Inferior parietal cortex (tissue), 1 donor: ENCODE measurements at regions not wholly inside any gene's neighbourhood (a gene's known extent, or its start where the extent isn't known, plus 50 kb on each side); places are given as distances from the start of the nearest gene placed in this dataset.
"Not testable (repeated sequence)": the region's sequence is repeated elsewhere in the genome, so short reads cannot be mapped to it uniquely, and the experiment has no call there.

Experiments
- DNase-seq: peaks from one replicate; pipeline ENCODE4 v3.0.0-alpha.2; 2016; ENCODE audit errors: extremely low spot score

DNA sequence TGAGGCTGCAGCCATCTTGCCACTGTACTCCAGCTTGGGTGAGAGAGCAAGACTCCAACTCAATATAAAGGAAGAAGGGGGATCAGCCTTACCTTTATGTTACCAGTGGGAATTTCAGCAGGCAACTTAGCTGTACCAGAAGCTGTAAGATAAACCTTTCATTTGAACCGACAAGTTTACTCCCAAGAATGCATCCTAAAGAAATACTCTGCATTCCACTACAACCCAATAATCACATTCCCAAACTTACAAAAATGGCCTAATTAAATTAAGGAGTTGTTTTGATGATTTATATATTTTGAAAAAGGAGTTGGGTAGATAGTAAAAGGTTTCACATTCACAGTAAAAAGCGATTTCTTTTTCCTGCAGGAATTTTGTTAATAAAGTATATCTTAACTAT, 241.4 kb downstream of the TTC8 start:
- DNase-seq, result no peak

DNA sequence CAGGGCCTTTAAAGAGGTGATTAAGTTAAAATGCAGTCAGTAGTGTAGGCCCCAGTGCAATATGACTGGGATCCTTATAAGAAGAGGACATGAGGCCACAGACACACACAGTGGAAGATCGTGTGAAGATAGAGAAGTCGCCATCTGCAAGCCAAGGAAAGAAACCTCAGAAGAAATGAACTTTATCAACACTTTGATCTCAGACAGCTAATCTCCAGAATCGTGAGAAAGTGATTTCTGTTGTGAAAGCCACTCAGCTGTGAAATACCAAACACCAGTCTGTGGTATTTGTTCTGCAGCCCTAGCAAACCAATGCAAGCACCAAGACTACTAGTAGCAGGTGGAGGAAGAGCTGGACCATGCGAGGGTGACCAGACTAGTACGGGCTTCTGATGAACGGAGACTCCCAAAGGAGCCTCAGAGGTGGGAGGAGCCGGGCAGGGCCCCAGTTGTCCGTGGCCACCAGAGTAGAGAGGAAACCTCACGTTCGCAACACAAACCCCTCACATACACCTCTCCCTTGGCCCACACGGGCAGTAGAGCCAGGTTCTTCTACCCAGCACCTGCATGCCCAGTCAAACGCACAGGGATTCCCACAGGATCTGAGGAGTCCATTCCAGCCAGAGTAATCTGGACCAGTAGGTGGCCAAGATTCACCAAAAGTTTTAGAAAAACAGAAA, 243.0 kb downstream of the TTC8 start:
- DNase-seq, result no peak

DNA sequence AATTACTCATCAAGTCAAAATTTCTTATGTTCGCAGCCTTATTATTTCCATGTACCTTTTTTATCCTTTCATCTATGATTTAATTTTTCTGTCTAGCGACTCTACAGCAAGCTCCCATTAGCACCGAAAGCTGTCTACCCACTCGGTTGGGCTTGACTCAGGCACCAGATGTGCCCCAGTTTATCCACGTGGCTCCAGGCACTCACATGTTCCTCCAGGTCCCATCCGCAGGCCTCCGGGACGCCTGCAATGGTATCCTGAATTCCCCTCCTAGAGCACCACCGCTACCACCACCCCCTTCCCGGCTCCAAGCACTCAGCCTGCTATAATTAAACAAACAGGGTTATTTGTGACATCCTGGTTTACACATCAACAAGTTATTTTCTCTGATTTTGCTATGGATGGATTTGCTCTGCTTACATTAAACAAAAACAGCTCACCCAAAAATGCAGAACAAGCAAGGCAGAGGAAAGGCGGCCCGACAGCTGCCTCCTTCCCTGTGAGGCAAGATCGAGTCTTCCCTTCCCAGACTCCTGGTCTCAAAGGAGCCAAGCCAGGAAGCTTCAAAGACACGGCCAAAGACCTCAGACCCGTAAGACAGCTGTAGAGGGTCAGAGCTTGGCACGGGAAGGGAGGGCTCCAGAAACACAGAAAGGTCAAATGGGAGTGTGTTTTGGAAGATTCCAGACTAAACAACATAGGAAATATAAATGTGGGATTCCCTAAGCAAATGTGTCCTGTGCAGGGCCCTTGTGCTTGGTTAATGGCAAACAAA, 253.8 kb downstream of the TTC8 start:
- DNase-seq, result peak; percentile 51

DNA sequence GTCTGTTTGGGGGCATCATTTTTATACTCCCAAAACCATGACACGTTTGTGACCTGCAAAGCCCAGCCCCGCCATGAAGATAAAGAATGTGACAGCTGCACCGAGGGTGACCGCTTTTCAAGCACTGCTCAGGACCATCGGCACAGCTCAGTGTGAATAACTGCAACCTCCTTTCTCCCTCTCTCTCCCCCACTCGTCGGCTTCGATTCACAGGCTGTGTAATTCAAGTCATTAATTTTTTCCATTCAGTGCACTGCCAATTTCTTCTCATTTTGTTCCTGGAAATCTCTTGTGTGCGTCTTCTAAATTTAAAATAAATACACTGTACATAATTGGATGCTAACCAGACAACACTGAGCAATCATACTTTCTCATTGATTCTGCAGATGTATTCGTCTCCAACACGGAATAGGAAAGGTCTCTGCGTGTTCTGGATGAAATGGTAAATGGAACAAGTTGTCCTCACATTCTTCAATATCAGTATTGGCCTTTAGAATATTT, 260.8 kb downstream of the TTC8 start:
- DNase-seq, result peak; percentile 2

DNA sequence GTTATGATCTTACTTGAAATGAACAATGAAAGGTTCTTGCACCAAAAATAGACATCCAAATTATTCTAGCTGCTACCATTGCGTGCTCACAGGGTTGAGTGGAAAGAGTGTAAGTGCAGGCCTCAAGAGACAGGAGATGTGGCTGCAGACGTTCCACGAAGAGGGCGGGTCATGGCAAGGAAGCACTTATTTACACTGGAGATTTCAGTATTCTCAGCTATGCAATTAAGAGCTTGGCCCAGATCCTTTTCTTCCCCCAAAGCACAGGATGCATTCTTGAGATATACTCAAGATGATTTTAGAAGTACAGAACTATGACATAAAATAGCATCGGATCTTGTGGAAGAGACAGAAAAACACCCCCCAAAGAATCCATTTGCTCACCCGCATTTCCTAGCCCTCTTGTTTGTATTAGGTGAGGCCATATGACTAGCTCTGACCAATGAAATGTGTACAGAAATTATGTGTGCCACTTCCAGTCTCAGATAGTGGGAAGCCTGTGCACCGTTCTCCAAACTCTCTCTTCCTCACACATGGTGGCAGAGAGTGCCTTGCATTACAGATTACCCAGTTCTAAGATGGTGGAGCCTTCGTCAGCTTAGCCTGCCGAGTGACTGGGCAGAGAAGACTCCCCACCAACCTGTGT, 261.4 kb downstream of the TTC8 start:
- no peak for DNase-seq

DNA sequence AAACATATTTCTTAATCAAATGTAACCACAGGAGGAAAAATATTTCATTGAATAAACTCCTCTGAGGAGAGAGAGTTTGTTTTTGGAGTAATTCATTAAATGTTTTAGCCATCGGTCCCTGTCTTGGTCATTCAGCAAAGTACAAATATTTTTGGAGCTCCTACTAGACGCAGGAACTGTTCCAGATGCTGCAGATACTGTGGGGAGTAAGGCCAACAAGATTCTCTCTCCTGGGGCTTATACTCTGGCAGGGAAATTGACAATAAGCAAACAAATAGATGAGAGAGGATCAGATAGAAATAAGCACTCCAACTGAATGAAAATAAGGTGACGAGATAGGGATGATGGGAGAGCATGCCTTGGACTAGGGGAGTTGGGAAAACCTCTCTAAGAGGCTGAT, 264.1 kb downstream of the TTC8 start:
- DNase-seq, result no peak

DNA sequence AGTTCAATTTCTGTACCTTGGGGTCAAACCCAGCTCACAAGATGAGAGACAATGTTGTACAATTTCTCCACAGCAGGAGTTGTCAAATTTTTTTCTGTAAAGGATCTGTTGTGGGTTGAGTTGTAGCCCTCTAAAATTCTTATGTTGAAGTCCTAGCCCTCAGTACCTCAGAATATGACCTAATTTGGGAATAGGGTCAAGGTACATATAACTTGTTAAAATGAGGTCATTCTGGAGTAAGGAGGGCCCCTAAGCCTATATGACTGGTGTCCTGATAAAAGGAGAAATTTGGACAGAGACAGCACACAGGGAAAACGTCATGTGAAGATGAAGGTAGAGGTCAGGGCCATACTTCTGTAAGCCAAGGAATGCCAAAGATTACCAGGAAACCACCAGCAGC, 264.9 kb downstream of the TTC8 start:
- DNase-seq, result no peak

DNA sequence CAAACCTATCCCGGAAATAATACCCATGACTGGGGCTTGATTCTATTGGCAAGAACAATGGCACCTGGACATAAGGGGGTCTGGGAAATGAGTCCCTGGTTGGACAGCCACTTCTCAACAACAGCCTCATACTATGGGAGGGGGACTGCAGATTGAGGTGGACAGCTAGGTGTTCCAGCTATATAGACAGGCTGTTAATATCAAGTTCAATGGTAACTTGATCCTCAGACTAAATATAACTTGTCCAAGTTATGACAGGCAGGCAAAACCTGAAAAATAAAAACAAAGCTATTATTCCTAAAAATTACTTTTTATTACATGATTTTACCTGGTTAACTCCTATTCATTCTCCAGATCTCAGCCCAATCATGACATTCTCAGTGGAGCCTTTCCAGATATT, 267.3 kb downstream of the TTC8 start:
- no peak for DNase-seq

DNA sequence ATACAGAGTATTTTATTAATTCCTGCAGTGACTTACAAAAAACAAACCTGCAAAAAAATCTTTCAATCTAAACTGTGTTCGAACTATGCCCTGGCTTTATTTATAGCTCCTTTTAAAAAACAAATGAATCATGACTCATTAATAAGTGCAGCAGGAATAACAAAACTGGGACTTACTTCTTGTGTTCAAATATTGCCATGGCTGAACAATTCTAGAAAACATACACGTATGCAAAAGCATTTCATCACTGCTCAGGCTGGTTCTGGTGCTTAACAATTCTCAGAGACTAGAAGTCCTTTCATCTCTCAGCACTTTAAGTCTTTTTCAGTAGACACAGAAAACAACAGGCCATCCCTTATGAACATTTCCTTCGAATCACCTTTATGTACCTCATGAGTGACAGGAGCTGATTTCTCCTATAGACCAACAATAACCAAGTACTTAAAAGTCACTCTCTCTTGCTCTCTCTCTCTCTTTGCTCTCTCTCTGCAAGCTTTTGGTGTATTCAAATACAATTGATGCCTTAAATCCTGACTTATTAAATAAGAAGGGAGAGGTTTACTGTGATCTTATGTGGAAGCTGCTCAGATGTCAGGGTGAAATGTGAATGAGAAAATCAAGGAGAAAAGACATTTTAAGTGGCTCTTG, 268.8 kb downstream of the TTC8 start:
- DNase-seq, result no peak

DNA sequence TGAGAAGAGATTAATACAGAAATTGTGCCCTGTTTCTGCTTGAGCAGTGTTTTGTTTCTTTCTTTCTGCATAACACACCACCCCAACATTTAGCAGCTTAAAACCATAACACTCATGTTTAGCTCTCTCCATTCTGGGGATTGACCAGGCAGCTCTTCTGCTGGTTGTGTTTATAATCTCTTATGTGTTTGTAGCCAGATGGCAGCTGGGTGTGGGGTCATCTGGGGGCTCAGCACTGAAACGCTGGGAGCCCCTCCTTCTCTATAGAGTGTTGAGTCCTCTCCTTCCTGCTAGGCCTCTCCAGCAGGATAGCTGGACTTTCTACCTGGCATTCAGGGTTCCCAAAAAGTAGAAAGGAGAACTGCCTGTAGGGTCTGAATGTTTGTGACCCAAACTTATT, 270.6 kb downstream of the TTC8 start:
- DNase-seq, result no peak

DNA sequence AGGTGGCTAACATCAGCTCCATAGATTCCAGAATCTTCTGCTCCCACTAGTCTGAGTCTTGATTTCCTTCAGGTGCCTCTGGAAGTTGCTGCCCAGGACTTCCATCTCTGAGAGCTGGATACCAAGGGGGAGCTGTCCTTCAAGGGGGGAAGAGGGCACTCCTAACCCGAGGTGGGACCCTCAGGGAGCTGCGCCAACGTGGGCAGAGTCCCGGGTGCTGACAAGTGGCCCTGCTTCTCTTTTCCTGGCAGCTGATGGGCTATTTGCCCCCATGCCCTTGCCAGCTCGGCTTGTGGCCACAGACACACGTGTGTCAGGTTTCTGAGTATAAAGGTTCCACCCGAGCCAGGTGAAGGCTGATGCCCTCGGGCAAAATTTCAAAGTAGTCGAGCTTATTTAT, 272.5 kb downstream of the TTC8 start:
- DNase-seq, result no peak

DNA sequence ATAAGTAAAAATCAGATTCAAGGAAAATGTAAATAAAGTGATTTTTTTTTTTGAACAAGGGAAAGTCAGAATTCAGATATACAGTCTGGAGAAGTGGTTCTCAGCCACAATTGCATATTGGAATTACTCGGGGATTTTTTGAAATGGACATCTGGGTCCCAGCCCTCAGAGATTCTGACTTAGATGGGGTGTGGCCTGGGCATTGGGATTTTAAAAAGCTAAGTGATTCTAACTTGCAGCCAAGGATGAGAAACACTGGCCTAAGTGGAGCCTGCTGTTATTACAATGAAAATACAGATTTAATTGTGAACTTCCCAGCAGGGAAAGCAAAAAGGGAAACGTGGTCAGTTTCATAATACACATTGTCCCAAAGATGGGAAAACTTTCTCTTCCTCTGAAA, 273.8 kb downstream of the TTC8 start:
- DNase-seq, result no peak

DNA sequence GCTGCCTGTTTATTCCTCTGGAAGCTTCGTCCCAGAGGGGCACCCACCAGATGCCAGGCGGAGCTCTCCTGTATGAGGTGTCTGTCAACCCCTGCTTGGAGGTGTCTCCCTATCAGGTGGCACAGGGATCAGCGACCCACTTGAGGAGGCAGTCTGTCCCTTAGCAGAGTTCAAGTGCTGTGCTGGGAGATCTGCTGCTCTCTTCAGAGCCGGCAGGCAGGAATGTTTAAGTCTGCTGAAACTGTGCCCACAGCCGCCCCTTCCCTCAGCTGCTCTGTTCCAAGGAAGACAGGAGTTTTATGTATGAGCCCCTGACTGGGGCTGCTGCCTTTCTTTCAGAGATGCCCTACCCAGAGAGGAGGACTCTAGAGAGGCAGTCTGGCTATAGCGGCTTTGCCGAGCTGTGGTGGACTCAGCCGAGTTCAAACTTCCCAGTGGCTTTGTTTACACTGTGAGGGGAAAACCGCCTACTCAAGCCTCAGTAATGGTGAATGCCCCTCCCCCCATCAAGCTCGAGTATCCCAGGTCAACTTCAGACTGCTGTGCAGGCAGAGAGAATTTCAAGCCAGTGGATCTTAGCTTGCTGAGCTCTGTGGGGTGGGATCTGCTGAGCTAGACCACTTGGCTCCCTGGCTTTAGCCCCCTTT, 279.8 kb downstream of the TTC8 start:
- not testable (repeated sequence) for DNase-seq

DNA sequence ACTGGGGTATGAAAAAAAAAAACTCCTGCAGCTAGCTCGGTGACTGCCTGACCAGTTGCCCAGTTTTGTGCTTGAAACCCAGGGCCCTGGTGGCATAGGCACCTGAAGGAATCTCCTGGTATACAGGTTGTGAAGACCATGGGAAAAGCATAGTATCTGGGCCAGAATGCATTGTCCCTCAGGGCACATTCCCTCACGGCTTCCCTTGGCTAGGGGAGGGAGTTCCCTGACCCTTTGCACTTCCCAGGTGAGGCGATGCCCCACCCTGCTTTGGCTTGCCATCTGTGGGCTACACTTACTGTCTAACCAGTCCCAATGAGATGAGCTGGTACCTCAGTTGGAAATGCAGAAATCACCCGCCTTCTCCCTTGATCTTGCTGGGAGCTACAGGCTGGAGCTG, 280.4 kb downstream of the TTC8 start:
- not testable (repeated sequence) for DNase-seq
